A549 (cell line): ENCODE measurements at regions not wholly inside any gene's neighbourhood (a gene's known extent, or its start where the extent isn't known, plus 50 kb on each side); places are given as distances from the start of the nearest gene placed in this dataset.

ENCODE experiments used
- CHD4 ChIP-seq: fragments of 200-600 bp; sonication (generic); IDR thresholded peaks from 2 replicates; pipeline ENCODE4 v1.6.1; 2016; ENCODE audit warnings: antibody characterized with exemption, mild to moderate bottlenecking, borderline replicate concordance
- CTCF ChIP-seq: fragments of >200 bp; sonication (Bioruptor Twin); formaldehyde crosslinking; IDR thresholded peaks from 3 replicates; pipeline ENCODE4 v1.5.1; 2016
- ELK1 ChIP-seq: fragments of 150-350 bp; IDR thresholded peaks from 2 replicates; pipeline ENCODE4 v1.6.1; 2014; ENCODE audit warnings: low read depth, mild to moderate bottlenecking, low read length
- HOXA7 ChIP-seq: fragments of 250-450 bp; sonication (Bioruptor Pico); IDR thresholded peaks from 2 replicates; pipeline ENCODE4 v1.5.0; 2020; ENCODE audit warnings: mild to moderate bottlenecking, moderate library complexity
- MAX ChIP-seq: IDR thresholded peaks from 2 replicates; pipeline ENCODE4 v1.6.1; 2012
- NFE2L2 ChIP-seq: fragments of 150-350 bp; conservative IDR thresholded peaks from 2 replicates; pipeline ENCODE4 v1.6.1; 2014; ENCODE audit warnings: low read length
- PBX3 ChIP-seq: IDR thresholded peaks from 2 replicates; pipeline ENCODE4 v1.6.1; 2012
- POLR2A ChIP-seq: IDR thresholded peaks from 2 replicates; pipeline ENCODE4 v1.6.1; 2012; ENCODE audit warnings: mild to moderate bottlenecking, low read length
- RCOR1 ChIP-seq: fragments of 150-350 bp; IDR thresholded peaks from 2 replicates; pipeline ENCODE4 v1.6.1; 2014; ENCODE audit warnings: antibody characterized with exemption, low read length, low read depth
- SMC3 ChIP-seq: fragments of >200 bp; sonication (Bioruptor Twin); formaldehyde crosslinking; IDR thresholded peaks from 3 replicates; pipeline ENCODE4 v1.6.1; 2018; ENCODE audit warnings: inconsistent platforms
- SREBF2 ChIP-seq: fragments of 450-650 bp; IDR thresholded peaks from 2 replicates; pipeline ENCODE4 v1.6.1; 2014; ENCODE audit warnings: mild to moderate bottlenecking, moderate library complexity
- ZFP36 ChIP-seq: fragments of 450-650 bp; IDR thresholded peaks from 2 replicates; pipeline ENCODE4 v1.6.1; 2014; ENCODE audit warnings: borderline replicate concordance; ENCODE audit not compliant: partially characterized antibody
- TF ChIP-seq, protein P1 (sequence below): fragments of 200-600 bp; sonication (generic); IDR thresholded peaks from 2 replicates; pipeline ENCODE4 v1.6.1; 2016; ENCODE audit warnings: antibody characterized with exemption, mild to moderate bottlenecking, moderate library complexity

DNA sequence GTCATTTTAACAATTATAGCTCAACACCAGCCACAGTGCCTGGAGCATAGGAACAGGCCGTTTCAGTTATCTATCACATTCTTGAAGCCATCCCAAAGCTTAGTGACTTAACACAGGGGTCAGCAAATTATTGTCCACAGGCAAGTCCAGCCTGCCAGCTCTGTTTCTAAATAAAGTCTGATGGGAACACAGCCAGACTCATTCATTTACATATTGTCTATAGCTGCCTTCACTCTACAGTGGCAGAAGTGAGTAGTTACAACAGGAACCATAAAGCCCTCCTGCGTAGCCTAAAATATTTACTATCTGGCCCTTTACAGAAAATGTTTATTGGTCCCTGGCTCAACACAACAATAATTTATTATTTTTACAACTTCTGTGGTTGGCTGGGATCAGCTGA, 407.5 kb upstream of the AUTS2 start:
- TF ChIP-seq CTCF (no peak), ELK1 (no peak), SMC3 (no peak), POLR2A (no peak), NFE2L2 (no peak), CHD4 (no peak), ZFP36 (no peak), RCOR1 (no peak), HOXA7 (CRISPR knock-in tag) (no peak), SREBF2 (no peak), MAX (no peak), PBX3 (no peak)
- TF ChIP-seq, protein P1, sequence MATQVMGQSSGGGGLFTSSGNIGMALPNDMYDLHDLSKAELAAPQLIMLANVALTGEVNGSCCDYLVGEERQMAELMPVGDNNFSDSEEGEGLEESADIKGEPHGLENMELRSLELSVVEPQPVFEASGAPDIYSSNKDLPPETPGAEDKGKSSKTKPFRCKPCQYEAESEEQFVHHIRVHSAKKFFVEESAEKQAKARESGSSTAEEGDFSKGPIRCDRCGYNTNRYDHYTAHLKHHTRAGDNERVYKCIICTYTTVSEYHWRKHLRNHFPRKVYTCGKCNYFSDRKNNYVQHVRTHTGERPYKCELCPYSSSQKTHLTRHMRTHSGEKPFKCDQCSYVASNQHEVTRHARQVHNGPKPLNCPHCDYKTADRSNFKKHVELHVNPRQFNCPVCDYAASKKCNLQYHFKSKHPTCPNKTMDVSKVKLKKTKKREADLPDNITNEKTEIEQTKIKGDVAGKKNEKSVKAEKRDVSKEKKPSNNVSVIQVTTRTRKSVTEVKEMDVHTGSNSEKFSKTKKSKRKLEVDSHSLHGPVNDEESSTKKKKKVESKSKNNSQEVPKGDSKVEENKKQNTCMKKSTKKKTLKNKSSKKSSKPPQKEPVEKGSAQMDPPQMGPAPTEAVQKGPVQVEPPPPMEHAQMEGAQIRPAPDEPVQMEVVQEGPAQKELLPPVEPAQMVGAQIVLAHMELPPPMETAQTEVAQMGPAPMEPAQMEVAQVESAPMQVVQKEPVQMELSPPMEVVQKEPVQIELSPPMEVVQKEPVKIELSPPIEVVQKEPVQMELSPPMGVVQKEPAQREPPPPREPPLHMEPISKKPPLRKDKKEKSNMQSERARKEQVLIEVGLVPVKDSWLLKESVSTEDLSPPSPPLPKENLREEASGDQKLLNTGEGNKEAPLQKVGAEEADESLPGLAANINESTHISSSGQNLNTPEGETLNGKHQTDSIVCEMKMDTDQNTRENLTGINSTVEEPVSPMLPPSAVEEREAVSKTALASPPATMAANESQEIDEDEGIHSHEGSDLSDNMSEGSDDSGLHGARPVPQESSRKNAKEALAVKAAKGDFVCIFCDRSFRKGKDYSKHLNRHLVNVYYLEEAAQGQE, result no peak
